ENCODE measurements at regions not wholly inside any gene's neighbourhood (a gene's known extent, or its start where the extent isn't known, plus 50 kb on each side); places are given as distances from the start of the nearest gene placed in this dataset.
"Not testable (repeated sequence)": the region's sequence is repeated elsewhere in the genome, so short reads cannot be mapped to it uniquely, and the experiment has no call there.

- not testable (repeated sequence) for DNase-seq
Measured at GRCh38 chr2:13532781-13533523, 816.2 kb downstream of the TRIB2 start.

- DNase-seq = no peak
Measured at GRCh38 chr2:13533524-13533922, 816.8 kb downstream of the TRIB2 start.

GRCh38 chr2:13536941-13537340, 820.2 kb downstream of the TRIB2 start:
- DNase-seq = no peak

GRCh38 chr2:13537771-13538349, 821.1 kb downstream of the TRIB2 start:
- no peak for DNase-seq

- no peak for DNase-seq
Measured at GRCh38 chr2:13539296-13539695, 822.6 kb downstream of the TRIB2 start.

- no peak for DNase-seq
Measured at GRCh38 chr2:13542061-13542460, 825.3 kb downstream of the TRIB2 start.

GRCh38 chr2:13542642-13543041, 825.9 kb downstream of the TRIB2 start:
- DNase-seq = no peak

GRCh38 chr2:13543550-13543949, 826.8 kb downstream of the TRIB2 start:
- DNase-seq = no peak

GRCh38 chr2:13545320-13545719, 828.6 kb downstream of the TRIB2 start:
- no peak for DNase-seq

- no peak for DNase-seq
Measured at GRCh38 chr2:13546131-13546530, 829.4 kb downstream of the TRIB2 start.

- DNase-seq = no peak
Measured at GRCh38 chr2:13550285-13551231, 833.8 kb downstream of the TRIB2 start.

GRCh38 chr2:13558368-13558767, 841.6 kb downstream of the TRIB2 start:
- DNase-seq = no peak

- DNase-seq = no peak
Measured at GRCh38 chr2:13560322-13560721, 843.6 kb downstream of the TRIB2 start.

- no peak for DNase-seq
Measured at GRCh38 chr2:13572466-13572865, 855.7 kb downstream of the TRIB2 start.

GRCh38 chr2:13574831-13575230, 858.1 kb downstream of the TRIB2 start:
- no peak for DNase-seq

- no peak for DNase-seq
Measured at GRCh38 chr2:13576406-13577036, 859.8 kb downstream of the TRIB2 start.

- no peak for DNase-seq
Measured at GRCh38 chr2:13578547-13578946, 861.8 kb downstream of the TRIB2 start.

GRCh38 chr2:13581471-13581870, 864.7 kb downstream of the TRIB2 start:
- no peak for DNase-seq

- DNase-seq = no peak
Measured at GRCh38 chr2:13583609-13584008, 866.9 kb downstream of the TRIB2 start.

- no peak for DNase-seq
Measured at GRCh38 chr2:13584020-13584419, 867.3 kb downstream of the TRIB2 start.

- no peak for DNase-seq
Measured at GRCh38 chr2:13585732-13586131, 869.0 kb downstream of the TRIB2 start.

GRCh38 chr2:13596233-13596632, 879.5 kb downstream of the TRIB2 start:
- DNase-seq = no peak

Data from muscle of arm (tissue), 1 donor.